PC-9 (cell line): ENCODE measurements at regions not wholly inside any gene's neighbourhood (a gene's known extent, or its start where the extent isn't known, plus 50 kb on each side); places are given as distances from the start of the nearest gene placed in this dataset.

ENCODE experiments used
- BruUV-seq: library from RNA; stranded (reverse); fragments of 400-500 nt; replicated peaks from 2 replicates; lab custom pipeline; 2021; lab: Mats Ljungman, UMichigan
- CTCF ChIA-PET: fragments of 300-600 bp; sonication (Branson Sonifier 250); formaldehyde crosslinking; loops from one replicate; lab custom pipeline; 2022; ENCODE audit warnings: antibody characterized with exemption; lab: Charles Lee
- POLR2A ChIA-PET: fragments of 300-600 bp; sonication (Branson Sonifier 250); formaldehyde crosslinking; loops from one replicate; lab custom pipeline; 2022; ENCODE audit warnings: antibody characterized with exemption; ENCODE audit not compliant: unreplicated experiment; lab: Charles Lee
- DNase-seq, 2 experiments: peaks; one replicate each; pipeline versions ENCODE4 v3.0.0 to v3.0.0-alpha.2; 2015 to 2022; ENCODE audit warnings: mixed read lengths in 1 of 2
- H2AFZ ChIP-seq: fragments of 200-600 bp; sonication (generic); 2 replicates; pipeline ENCODE4 v1.8.1; 2017; ENCODE audit warnings: antibody characterized with exemption
- H3F3A ChIP-seq: fragments of 200-600 bp; sonication (generic); 2 replicates; pipeline ENCODE4 v1.8.1; 2017; ENCODE audit warnings: antibody characterized with exemption, mild to moderate bottlenecking, low read depth; ENCODE audit not compliant: insufficient read depth
- H3K27ac ChIP-seq: fragments of 200-600 bp; sonication (generic); 2 replicates; pipeline ENCODE4 v1.6.1; 2016; ENCODE audit warnings: mixed run types
- H3K27me3 ChIP-seq: fragments of 200-600 bp; sonication (generic); 2 replicates; pipeline ENCODE4 v1.6.1; 2016; ENCODE audit warnings: low read depth, mixed run types; ENCODE audit not compliant: insufficient read depth
- H3K36me3 ChIP-seq: fragments of 200-600 bp; sonication (generic); 2 replicates; pipeline ENCODE4 v1.6.1; 2016; ENCODE audit warnings: low read depth, mixed run types
- H3K4me1 ChIP-seq: fragments of 200-600 bp; sonication (generic); replicated peaks from 2 replicates; pipeline ENCODE4 v1.6.1; 2016; ENCODE audit warnings: mixed run types; ENCODE audit not compliant: insufficient read depth
- H3K4me2 ChIP-seq: fragments of 200-600 bp; sonication (generic); 2 replicates; pipeline ENCODE4 v1.6.1; 2017; ENCODE audit warnings: mixed run types
- H3K4me3 ChIP-seq: fragments of 200-600 bp; sonication (generic); 2 replicates; pipeline ENCODE4 v1.6.1; 2016; ENCODE audit warnings: mixed run types
- H3K79me2 ChIP-seq: fragments of 200-600 bp; sonication (generic); 2 replicates; pipeline ENCODE4 v1.6.1; 2017; ENCODE audit warnings: low read depth, mixed run types
- H3K9me2 ChIP-seq: fragments of 200-600 bp; sonication (generic); 2 replicates; pipeline ENCODE4 v1.8.1; 2017; ENCODE audit warnings: mild to moderate bottlenecking; ENCODE audit not compliant: insufficient read depth
- H3K9me3 ChIP-seq: fragments of 200-600 bp; sonication (generic); 2 replicates; pipeline ENCODE4 v1.8.1; 2016; ENCODE audit warnings: low read depth; ENCODE audit not compliant: insufficient read depth
- H4K20me1 ChIP-seq: fragments of 200-600 bp; sonication (generic); 2 replicates; pipeline ENCODE4 v1.8.1; 2017; ENCODE audit not compliant: insufficient read depth
- EZH2 ChIP-seq: fragments of 200-600 bp; sonication (generic); IDR thresholded peaks from 2 replicates; pipeline ENCODE4 v1.8.0; 2017; ENCODE audit warnings: antibody characterized with exemption, low read depth
- intact Hi-C: fragments of 100-400 bp; cut with micrococcal nuclease; formaldehyde crosslinking; loops from one replicate; pipeline ENCODE4 v1.10.0; 2022; ENCODE audit not compliant: unreplicated experiment
- TF ChIP-seq, protein P1 (sequence below): fragments of 200-600 bp; sonication (generic); conservative IDR thresholded peaks from 2 replicates; pipeline ENCODE4 v1.6.1; 2017; ENCODE audit warnings: mixed run types, antibody characterized with exemption, mild to moderate bottlenecking, moderate library complexity

DNA sequence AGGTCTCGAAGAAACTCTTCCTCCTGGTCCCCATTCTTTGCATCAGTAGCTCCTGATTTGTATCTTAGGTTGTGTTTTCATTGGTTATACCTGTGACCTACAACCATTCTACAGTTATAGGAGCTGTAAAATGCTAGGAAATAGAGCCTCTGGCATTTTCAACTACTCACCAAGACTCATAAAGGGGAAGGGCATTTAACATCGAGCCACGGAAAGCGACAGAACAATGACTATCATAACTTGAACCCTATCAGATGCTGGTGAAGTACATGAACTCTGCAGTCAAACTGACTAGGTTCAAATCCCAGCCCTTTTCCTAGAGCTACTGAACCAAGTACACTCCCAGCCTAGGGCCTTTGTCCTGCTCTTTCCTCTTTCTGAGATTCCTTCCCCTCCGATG is 588.0 kb downstream of the SOX6 start:
- intact Hi-C loops = loop anchor here (2.0 kb wide), 3 partner anchors 48 to 838 kb away; no protein-coding TSS in a partner anchor
- CTCF ChIA-PET = no interaction called here
- POLR2A ChIA-PET = no interaction called here

DNA sequence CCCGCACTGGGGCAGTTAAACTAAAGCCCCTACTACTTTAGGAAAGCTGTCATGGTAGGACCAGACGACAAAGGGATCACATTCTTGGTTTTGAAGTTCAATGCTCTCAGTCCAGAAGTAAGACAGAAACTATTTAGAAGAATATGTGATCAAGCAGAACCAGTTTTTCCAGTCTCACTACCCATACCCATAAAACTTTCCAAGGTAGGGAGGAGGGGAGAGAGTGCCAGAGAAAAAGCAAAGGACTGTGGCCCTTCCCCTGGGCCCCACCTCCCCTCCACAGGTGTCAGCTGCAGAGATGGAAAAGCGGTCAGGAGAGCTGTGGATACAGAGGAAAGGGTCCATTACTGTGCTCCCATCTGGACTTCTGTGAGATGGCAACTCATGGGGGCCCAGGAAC is 587.1 kb downstream of the SOX6 start:
- no peak overlapping the region for H2AFZ ChIP-seq
- no TSS peak for BruUV-seq
- peak overlapping the region; percentile 76 for H3K27ac ChIP-seq

More for the DNA sequence above, 588.0 kb downstream of the SOX6 start:
- Histone ChIP-seq H2AFZ (no peak overlapping the region), H3F3A (peaks cover 6% of the 10 kb centered on the region; the same call in 1 of the 2 replicates), H3K4me3 (no peak overlapping the region), H4K20me1 (no peaks in the 10 kb centered on the region), H3K4me1 (peaks cover 40% of the 10 kb centered on the region), H3K9me3 (peaks cover 9% of the 10 kb centered on the region; the same call in 1 of the 2 replicates), H3K36me3 (no peaks in the 10 kb centered on the region), H3K27me3 (no peaks in the 10 kb centered on the region), H3K4me2 (no peak overlapping the region), H3K9me2 (no peaks in the 10 kb centered on the region), H3K27ac (peak overlapping the region; percentile 76), H3K79me2 (no peaks in the 10 kb centered on the region)
- TF ChIP-seq, protein P1, sequence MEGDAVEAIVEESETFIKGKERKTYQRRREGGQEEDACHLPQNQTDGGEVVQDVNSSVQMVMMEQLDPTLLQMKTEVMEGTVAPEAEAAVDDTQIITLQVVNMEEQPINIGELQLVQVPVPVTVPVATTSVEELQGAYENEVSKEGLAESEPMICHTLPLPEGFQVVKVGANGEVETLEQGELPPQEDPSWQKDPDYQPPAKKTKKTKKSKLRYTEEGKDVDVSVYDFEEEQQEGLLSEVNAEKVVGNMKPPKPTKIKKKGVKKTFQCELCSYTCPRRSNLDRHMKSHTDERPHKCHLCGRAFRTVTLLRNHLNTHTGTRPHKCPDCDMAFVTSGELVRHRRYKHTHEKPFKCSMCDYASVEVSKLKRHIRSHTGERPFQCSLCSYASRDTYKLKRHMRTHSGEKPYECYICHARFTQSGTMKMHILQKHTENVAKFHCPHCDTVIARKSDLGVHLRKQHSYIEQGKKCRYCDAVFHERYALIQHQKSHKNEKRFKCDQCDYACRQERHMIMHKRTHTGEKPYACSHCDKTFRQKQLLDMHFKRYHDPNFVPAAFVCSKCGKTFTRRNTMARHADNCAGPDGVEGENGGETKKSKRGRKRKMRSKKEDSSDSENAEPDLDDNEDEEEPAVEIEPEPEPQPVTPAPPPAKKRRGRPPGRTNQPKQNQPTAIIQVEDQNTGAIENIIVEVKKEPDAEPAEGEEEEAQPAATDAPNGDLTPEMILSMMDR = no peak
- no peak for TF ChIP-seq EZH2
- no peak for DNase-seq
- no TSS peak for BruUV-seq

DNA sequence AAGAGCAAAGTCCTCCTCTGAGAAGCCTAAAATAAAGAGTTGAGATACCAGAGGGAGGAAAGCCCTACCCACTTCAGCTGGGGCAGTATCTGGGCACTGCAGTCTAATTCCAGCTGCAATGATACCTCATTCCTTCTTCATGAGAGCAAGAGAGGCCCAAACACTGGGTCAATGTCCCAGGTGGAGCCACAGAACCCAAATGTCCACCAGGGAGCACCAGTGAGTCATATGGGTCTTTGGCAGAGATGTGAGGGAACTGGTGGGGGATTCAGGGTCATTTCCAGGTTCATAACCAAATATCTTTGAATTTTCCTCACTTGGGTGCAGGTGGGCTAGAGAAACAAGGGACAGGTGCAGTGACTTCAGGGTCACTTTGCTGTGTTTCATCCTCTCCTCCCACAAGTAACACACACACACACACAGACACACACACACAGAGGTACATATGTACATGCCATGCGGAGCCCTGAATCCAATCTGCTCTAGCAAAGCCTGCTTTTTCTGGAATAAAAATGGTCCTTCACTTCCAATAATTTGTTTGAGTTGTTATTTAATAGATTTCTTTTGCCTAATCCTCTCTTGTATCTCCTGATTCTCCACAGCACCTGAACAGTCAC is 585.4 kb downstream of the SOX6 start:
- intact Hi-C loops = no loop called here

More for the DNA sequence above, 587.1 kb downstream of the SOX6 start:
- Histone ChIP-seq H3K4me2 (peak overlapping the region; percentile 65), H3K4me1 (peaks cover 39% of the 10 kb centered on the region), H3K4me3 (no peak overlapping the region), H3F3A (peaks cover 6% of the 10 kb centered on the region; the same call in 1 of the 2 replicates), H4K20me1 (no peaks in the 10 kb centered on the region), H3K9me2 (no peaks in the 10 kb centered on the region), H3K9me3 (peaks cover 9% of the 10 kb centered on the region; the same call in 1 of the 2 replicates), H3K27me3 (no peaks in the 10 kb centered on the region), H3K36me3 (no peaks in the 10 kb centered on the region), H3K79me2 (no peaks in the 10 kb centered on the region)
- ChIA-PET POLR2A (interaction anchor here (0.6 to 0.7 kb wide), 2 partner anchors 74 to 1156 kb away, joined by 3 to 4 read pairs; no protein-coding TSS in a partner anchor), CTCF (no interaction called here)
- intact Hi-C loops = loop anchor here (2.0 kb wide), 3 partner anchors 48 to 838 kb away; no protein-coding TSS in a partner anchor
- peak; percentile 44 to 77 for DNase-seq
- no peak for TF ChIP-seq EZH2
- TF ChIP-seq, protein P1 = no peak

More for the DNA sequence above, 585.4 kb downstream of the SOX6 start:
- H3K4me3 ChIP-seq = no peak overlapping the region
- DNase-seq = peak in 1 of 2 experiments; percentile 14
- H3K36me3 ChIP-seq = no peaks in the 10 kb centered on the region
- H3K9me3 ChIP-seq = peaks cover 9% of the 10 kb centered on the region; the same call in 1 of the 2 replicates
- H3K4me2 ChIP-seq = no peak overlapping the region
- H2AFZ ChIP-seq = no peak overlapping the region
- H3K27me3 ChIP-seq = no peaks in the 10 kb centered on the region
- H3K4me1 ChIP-seq = peaks cover 26% of the 10 kb centered on the region
- no peaks in the 10 kb centered on the region for H3K79me2 ChIP-seq
- no TSS peak for BruUV-seq
- CTCF ChIA-PET = no interaction called here
- H3F3A ChIP-seq = peaks cover 6% of the 10 kb centered on the region; the same call in 1 of the 2 replicates
- H3K27ac ChIP-seq = no peak overlapping the region
- H3K9me2 ChIP-seq = no peaks in the 10 kb centered on the region
- POLR2A ChIA-PET = no interaction called here
- TF ChIP-seq EZH2 = no peak
- TF ChIP-seq, protein P1 = peak; percentile 51
- no peaks in the 10 kb centered on the region for H4K20me1 ChIP-seq
